Choroid plexus epithelial cell (primary cell): ENCODE measurements at regions not wholly inside any gene's neighbourhood (a gene's known extent, or its start where the extent isn't known, plus 50 kb on each side); places are given as distances from the start of the nearest gene placed in this dataset.

ENCODE experiments used
- DNase-seq: peaks from one replicate; pipeline ENCODE4 v3.0.0-alpha.2; 2010; ENCODE audit warnings: low read depth
- H3K4me3 ChIP-seq: 2 replicates; pipeline ENCODE4 v1.5.1; 2011; ENCODE audit warnings: low read depth, mild to moderate bottlenecking, control low read depth, low read length, moderate library complexity
- CTCF ChIP-seq: conservative IDR thresholded peaks from 2 replicates; pipeline ENCODE4 v1.5.1; 2011; ENCODE audit warnings: low read depth, mild to moderate bottlenecking, control low read depth, inconsistent platforms, low read length, moderate library complexity

- DNase-seq, result no peak
- no peak for TF ChIP-seq CTCF
- H3K4me3 ChIP-seq, result no peak overlapping the region
These were observed 378.6 kb upstream of the SLC14A2 start for GRCh38 chr18:45236676-45237075.

GRCh38 chr18:45237343-45238098, 377.8 kb upstream of the SLC14A2 start:
- no peak for TF ChIP-seq CTCF
- no peak for DNase-seq
- H3K4me3 ChIP-seq, result no peak overlapping the region

- no peak overlapping the region for H3K4me3 ChIP-seq
- DNase-seq, result no peak
- no peak for TF ChIP-seq CTCF
These were observed 374.0 kb upstream of the SLC14A2 start for GRCh38 chr18:45241271-45241670.

- H3K4me3 ChIP-seq, result no peak overlapping the region
- DNase-seq, result no peak
- TF ChIP-seq CTCF, result no peak
These were observed 373.2 kb upstream of the SLC14A2 start for GRCh38 chr18:45241982-45242565.

- H3K4me3 ChIP-seq, result no peak overlapping the region
- no peak for DNase-seq
- TF ChIP-seq CTCF, result no peak
These were observed 371.8 kb upstream of the SLC14A2 start for GRCh38 chr18:45243340-45244110.

GRCh38 chr18:45245091-45245511, 370.2 kb upstream of the SLC14A2 start:
- no peak for DNase-seq
- no peak overlapping the region for H3K4me3 ChIP-seq
- TF ChIP-seq CTCF, result no peak
